GM18907 (cell line): ENCODE measurements at regions not wholly inside any gene's neighbourhood (a gene's known extent, or its start where the extent isn't known, plus 50 kb on each side); places are given as distances from the start of the nearest gene placed in this dataset.

Source experiments
- ATAC-seq: cut with Tn5 transposase; IDR thresholded peaks from one replicate; pipeline ENCODE4 v1.9.1; 2021; ENCODE audit warnings: mild to moderate bottlenecking, moderate library complexity; ENCODE audit not compliant: unreplicated experiment

DNA sequence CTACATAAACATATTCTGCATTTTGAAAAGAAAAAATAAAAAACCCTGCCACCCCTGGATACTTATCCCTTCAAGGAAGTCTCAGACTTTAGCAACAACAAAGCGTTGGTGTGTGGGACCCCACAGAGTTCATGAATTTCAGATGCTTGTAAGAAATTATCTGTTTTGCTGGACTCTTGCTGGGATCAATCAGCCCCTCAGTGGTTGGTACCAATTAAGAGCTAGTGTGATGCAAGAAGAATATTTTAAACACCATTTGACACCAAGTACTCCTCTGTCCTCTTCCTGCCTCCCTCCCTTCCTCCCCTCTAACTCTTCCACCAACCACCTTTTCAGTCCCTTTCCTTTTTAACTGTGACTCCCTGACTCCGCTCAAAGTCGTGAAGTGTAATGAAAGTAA is 51.5 kb downstream of the SST start:
- ATAC-seq, result no peak

DNA sequence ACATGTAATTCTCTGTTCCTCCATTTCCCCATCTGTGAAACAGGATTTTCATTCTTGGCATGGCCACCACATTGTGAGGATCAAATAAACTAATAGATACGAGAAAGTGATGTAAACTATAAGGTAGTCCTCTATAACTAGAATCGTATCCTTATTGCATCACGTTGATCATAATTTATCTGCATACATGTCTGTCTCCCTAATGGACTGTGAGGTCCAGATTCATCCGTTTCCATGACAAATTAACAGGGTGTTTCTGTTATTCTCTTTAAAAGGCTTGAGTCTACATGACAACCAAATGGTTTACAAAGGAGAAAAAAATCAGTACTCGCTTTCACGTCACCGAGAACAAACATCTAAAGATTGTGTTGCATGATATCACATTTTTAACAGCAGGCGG is 53.0 kb downstream of the SST start:
- ATAC-seq, result no peak

DNA sequence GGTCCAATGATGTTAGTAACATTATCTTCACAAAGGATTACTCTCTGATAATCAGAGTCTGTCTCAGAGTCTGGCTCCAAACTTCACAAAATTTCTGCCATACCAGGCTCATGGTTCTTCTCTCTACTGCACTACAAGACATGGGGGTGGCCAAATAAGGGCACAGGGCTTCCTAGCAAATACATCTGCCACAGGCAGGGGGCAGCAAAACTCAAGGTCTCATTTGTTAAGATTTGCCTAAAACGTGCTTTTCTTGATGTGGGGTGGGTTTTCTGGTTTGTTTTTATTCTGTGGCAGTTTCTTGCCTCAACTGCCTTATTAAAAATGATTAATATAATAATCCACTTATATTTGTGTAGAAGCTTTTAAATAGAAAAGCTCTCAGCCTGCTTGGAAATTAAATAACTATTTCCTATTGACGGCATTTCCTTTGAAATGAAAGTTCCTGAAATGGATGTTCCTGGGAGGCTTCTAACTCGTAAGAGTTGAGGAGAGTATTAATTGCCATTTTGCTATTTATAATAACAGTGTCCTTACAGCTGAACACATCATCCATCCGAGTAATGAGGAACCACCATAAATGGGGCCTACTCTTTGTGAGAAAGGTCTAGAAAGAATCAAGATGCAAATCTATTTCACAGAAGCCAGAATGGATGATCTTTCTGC is 53.8 kb downstream of the SST start:
- peak; percentile 60 for ATAC-seq

DNA sequence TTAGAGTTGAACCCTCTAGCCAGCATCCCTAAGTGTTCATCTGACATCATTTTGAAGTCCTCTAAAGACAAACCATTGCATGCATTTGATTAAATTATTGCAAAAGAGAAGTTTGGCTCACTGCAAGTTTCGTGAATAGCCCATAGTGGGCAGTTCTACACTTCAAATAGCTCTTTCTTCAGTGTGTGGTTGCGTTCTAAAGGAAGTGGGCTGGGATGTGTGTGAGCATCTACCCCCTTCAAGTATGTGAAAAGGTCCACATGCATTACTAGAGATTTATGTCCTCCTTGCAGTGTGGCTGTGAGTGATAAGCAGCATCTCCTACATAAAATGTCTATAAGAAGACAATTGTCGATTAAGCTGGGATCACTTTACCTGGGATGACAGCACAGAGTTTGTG is 54.6 kb downstream of the SST start:
- no peak for ATAC-seq

DNA sequence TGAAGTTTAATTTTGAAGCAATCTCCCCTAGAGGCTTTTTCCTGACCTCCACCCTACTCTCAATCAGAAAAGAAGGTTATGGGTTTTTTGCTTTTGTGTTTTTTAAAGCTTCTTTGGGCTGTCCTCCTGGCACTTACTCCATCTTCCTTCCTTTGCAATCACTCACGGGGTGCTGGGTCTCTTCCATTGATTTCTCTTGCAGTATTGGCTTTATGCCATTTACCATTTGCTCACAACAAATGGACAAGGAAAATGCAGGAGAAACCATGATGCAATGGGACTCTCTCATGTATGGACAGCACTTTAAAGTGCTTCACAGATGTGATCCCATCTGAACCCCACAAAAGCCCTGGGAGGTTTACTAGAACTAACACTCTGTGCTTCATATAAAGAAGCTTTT is 57.5 kb downstream of the SST start:
- no peak for ATAC-seq

DNA sequence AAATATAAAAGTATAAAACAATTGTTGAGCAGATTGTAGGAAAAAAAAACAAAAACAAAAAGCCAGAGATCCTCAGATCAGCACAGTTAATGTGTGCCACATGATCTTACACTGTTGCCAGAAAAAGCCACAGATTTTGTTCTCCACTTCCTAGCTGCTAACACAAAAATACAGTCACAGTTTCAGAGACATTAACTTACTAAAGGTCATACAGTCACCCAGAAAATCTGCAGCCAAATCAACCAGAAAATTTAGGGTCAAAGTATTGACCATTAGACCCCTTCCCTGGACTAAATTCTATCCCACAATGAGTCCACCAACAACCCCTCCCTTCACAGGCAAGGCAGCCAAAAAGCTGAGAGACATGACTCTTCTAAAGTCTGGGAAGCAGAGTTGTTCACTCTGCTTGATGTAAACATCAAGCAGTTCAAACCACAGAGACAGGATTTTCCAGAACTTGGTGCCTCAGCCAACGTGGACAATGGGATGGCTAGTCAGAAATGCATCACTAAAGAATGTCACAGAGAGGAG is 59.1 kb downstream of the SST start:
- no peak for ATAC-seq

DNA sequence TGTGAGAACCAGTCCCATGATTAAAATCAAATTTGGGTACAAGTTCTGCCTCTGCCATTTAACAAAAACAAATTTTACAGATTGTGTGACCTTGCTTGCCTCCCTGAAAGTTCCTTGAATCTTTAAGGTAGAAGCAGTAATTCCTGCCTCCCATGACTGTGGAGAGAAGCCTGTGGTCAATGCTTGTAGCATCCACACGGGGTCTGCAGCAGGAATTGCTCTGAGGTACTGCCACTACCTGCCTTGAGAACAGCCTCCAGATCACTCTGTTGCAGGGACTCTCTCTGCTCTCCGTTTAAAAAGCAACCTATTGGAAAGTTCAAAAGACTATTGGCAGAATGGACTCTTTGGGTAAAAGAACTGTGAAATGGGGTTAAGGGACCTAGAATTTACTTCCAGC is 75.9 kb downstream of the SST start:
- ATAC-seq, result no peak

DNA sequence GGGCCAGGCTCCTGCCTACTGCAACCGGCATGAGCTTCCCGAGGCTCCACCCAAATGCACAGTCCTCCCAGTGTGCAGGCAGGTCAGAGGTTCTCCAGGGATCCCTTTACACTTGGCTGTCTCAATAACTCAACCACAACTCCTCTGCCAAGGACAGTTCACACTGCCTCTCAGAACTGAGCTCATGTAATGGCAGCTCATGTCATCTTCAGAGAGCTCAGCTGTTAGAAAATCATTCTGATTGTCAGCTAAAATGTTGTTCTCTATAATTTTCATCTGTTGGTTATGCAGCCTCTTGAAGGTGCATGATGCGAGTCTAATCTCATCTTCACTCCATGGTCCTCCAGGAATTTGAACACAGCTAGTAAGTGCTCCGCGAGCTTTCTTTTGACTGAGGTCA is 76.7 kb downstream of the SST start:
- ATAC-seq, result no peak

DNA sequence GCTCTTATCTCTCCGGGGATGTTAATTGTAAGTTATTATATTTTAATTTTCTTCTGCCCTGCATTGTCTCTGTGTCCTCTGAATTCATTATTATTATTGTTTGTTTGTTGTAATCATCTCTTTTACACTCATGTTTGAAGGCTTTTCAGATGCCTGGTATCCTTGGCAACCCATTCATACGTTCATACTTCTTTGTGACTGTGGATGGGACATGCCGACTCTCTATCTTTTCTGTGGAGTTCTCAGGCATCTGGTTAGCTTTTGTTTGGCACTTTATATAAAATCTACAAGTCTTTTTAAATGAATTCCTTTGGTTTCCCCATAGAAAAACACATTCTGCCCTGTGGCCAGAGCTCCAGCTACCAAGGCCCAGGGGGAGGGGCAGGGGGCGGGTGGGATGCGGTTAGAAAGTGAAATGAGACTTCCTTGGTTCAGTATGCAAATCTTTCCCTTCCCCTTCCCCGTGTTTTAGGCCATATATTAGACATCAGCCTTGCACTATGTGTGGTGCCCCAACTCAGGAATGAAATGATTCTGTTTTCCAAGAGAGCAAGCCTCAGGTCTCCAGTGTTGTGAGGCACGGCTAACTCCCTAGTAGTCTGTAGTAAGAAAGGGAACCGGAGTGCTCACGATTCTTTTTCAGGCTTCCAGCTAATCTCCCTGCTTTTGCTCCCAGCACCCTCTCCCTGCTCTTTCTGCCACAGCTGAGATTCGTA is 79.2 kb downstream of the SST start:
- ATAC-seq, result no peak

DNA sequence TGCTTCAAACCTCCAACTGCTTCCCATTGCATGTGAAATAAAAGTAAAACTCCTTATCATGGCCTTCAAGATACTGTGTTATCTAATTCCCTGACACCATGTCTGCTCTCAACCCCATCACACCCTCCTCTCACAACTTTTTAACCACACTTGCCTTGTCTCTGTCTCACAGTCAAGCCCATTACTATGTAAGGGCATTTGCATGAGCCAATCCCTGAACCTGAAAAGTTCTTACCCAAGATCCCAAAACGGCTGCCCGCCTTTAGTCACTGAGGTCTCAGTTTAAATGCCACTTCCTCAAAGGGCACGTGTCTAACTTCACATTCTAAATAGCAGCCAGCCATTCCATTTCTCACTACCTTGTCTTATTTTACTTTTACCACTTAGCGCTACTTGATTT is 83.1 kb downstream of the SST start:
- ATAC-seq, result no peak

DNA sequence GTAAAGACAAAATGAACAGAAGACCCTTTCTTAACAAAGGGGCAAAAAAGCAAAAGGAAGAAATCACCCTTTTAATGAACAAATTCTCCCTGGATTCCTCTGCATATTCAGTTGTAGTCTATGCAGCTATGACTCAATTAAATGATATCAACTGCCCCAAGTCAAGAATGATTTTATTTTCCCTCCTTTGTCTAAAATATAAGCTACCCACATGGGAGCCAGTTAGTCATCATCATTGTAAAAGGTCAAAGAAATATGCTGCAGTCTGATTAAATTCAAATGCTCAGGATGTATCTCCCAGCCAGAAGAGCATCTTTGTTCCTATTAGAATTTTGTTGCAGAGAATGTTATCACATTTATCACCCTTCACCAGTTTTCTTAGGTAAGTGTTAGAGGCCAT is 84.0 kb downstream of the SST start:
- no peak for ATAC-seq

DNA sequence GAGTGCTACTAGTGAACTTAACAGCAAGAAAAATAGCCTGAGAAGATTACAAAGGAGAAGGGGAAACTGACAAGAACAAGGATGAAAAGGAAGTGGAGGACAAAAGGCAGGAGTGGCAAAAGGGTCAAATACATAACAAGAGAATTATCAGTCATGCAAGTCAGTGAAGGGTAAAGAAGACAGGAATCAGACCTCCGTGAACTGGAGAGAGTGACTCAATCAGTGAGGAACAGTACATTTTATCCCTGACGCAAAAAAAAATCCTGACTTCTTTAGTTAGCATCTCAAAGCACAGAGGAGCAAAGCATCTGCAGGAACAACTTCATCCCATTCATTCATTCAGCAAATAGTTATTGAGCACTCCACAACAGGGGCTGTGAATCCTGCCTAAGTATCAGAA is 97.8 kb downstream of the SST start:
- ATAC-seq, result no peak

DNA sequence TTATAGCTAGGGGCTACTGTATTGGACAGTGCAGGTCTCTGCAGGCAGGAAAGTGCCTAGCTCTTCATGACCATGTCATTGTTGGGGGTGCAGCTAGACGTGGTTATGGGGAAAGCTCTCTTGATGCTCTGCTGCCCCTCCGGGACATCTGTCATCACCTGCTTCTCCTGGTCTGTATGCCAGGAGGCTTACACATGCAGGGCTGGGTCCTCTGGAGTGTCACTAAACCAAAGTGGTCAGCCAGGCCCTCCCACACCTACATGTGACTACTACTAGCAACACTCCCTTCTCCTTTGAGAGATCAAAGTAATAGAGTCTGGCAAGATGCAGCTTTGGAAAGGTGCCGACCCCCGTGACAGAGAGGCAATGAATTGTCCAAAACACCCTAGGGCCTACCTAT is 98.5 kb downstream of the SST start:
- no peak for ATAC-seq

DNA sequence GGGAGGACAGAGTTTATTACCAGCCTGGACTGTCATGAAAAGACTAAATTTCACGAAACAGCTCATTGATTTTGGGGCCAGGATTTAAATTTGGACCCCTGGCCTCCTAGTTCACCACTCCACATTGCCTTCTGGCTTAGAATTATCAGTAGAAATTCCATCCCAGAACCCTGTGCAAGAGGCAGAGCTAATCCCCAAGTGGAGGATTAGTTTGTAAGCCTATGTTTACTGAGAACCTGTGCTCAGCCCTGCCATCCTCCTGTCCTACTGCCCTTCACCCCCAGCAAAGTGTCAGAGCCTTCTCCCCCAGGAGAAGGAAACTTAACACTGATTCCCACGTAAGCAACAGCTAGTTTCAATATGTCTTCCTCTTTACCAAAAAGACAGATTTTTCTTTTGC is 99.4 kb downstream of the SST start:
- ATAC-seq, result no peak

DNA sequence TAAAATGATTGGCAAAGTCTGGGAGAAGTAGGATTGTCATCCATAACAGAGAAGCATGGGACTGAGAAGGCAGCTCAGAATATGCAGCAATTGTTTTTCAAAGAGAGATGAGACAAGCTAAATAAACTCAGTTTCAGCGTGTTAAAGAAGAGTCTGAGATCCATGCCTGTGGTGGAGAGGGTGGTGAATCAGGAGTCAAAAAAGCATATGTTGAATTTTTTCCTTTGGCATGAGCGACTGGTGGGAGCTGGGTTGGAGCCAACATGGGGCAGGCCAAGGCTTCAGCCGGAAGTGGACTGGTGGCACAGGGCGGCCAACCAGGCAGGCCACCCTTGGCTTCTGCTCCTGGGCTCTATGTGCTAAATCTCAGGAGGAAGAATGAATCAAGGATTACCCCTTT is 102.0 kb downstream of the SST start:
- no peak for ATAC-seq

DNA sequence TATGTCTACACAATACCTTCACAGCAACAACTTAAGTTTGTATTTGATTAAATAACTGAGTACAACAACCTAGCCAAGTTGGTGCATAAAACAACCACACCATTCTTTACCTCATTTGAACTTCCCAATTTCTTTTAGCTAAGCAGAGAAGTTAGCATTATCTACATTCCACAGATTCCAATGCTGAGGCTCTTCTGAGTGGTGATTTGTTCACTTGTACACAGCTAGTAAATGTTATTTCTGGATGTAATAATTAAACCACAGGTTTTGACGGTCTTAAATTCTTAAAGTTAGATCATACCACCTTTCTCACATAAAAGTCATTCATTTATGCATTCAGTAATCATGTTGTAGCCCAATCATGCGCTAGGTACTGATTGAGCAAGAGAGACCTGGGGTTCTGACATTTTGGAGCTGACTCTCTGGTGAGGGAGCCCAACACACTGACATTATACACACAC is 102.5 kb downstream of the SST start:
- no peak for ATAC-seq

DNA sequence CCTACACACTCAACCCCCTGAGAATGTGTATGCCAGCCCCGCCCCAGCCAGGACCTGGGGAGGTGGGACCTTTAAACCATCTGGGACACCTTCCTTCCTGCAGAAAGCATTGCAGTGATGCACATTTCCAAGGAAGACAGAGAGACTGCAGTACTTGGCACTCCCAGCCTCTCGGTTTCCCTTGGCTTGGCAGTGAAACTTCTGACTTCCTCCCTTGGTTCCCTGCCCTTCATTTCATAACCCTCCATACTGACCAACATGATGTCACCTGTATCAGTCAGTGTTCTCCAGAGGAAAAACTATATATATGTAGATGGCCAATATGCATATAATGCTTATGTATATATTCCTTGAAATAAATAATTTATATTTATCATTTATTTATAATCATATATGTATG is 103.2 kb downstream of the SST start:
- ATAC-seq, result no peak

DNA sequence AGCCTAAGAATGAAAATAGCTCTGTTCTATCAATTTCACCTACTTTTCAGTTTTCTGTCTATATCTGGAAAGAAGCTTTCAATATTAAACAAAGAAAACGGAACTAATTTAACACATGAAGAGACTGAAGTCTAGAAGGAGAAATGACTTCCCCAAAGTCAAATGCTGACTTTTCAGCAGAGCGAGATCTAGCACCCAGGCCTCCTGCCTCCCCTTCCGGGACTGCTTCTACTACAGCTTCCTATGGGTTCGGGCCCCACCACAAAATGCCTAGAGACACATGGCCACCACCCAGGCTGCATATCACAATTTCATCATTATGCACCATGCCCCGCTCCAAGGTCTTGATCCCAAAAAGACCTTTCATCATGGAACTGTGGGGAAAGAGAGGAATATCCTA is 104.5 kb downstream of the SST start:
- ATAC-seq, result no peak

DNA sequence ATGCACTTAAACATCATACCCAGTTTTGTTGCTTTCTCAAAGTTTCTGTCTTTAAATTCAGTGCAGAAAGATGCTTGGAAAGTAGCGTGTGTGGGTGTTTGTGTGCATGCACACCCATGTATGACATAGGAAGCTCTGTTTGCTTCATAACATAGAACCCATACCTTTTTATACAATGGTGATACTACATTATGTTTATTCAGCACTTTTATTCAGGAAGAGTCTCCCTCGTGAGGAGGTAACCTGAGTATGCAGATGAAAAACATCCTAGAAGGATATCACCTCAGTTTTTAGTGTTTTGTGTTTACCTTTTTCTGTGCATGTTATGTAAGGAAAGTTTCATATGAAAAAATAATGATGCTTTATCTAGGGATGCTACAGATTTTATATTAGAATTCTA is 111.2 kb downstream of the SST start:
- no peak for ATAC-seq

DNA sequence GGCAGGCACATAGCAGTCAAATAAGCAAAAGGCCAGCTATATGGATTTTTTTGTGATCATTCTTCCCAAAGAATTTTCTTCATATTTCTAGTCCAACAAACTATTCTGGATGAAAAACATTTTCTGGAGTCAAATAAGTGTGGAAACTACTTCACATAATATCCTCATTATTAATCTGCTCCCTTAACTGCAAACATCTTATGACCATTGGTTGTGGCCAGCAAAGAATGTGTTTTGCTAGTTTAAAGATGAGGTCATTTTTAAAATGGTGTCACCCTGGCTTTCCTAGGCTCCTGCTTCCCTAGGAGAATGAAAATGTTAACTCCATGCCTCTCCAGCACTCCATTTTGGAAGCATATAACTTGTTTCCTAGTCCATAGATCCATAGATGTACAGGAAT is 118.8 kb downstream of the SST start:
- no peak for ATAC-seq

DNA sequence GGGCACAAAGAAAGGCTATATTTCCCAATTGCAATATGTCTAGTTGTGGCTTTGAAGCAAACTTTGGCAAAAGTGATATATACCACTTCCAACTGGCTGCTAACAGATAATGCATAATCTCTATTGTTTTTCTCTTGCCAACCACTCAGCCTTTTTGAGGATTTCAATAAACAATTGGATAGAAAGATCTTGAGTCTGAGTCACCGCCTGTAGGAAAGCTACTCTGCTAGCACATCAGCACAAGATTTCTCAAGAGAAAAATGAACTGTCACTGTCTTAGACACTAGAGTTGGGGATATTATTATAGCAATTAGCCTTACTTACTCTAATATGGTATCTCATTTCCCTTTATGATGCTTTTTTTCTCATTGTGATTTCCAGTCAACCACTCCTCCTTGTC is 119.7 kb downstream of the SST start:
- ATAC-seq, result no peak

DNA sequence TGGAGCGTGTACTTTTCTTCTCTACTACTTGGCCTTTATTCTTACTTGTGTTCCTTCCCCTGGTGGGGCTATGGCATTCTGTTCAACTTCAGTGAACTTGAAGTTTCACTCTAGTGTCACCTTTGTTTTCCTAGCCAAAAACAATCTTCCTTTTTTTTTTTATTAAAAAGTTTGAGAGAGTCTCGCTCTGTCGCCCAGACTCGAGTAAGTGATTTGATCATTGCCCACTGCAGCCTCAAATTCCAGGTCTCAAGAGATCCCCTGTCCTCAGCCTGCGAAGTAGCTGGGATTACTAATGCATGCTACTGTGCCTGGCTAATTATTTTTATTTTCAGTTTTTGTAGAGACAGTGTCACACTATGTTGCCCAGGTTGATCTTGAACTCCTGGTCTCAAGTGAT is 124.8 kb downstream of the SST start:
- no peak for ATAC-seq

DNA sequence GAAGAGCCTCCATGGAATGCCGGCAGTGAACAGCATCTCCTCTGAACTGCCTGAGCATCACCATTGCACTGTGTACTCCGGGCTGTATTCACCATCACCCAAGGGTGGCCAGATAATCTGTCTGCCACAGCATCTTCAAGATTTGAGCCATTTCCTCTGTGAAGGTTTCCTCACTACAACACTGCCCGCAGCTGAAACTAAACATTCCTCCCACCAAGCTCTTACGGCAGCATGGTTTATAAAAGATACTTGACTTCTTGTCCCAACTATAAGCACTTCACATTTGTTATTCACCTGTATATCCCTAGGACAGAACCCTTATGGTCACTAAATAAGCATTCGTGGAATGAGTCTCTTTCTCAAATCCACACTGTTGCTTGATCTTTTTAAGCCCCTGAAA is 125.9 kb downstream of the SST start:
- ATAC-seq, result no peak
